ENCODE measurements at regions not wholly inside any gene's neighbourhood (a gene's known extent, or its start where the extent isn't known, plus 50 kb on each side); places are given as distances from the start of the nearest gene placed in this dataset.
A peak's percentile ranks its signal among the peaks of the same experiment; 100 is the strongest.

DNA sequence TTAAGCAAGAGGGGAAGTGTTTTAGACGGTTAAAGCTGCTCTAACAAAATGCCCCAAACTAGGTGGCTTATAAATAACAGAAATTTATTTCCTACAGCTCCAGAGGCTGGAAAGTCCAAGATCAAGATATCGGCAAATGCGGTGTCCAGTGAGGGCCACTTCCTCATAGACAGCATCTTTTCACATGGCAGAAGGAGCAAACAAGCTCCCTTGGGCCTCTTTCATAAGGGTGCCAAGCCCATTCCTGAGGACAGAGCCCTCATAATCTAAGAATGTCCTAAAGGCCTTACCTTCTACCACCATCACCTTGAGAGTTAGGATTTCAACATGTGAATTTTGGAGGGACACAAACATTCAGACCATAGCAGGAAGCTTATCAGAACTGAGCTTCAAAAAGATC, 57.3 kb upstream of the PPP1CB start:
- no peak for DNase-seq
- intact Hi-C loops (cut with DNase I) = no loop called here

DNA sequence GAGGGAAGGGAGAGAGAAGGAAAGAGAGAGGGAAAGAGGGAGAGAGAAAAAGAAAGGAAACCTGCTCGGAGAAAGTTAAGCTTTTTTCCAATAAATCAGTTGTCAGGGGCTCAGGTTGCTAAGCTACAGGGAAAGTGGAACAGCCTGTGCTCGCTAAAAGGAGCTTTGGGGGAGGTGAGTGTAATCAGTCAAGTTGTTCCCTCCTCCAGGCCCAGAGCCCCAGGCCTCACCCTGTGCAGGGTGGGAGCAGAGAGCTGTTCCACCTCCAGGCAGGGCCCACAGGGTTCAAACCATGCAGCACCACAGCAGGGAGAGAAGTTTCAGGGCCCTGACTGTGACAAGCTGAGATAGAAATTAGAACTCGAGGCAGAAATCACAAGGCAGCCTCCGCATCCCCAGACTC, 56.4 kb upstream of the PPP1CB start:
- DNase-seq = peak in 6 of 10 donors; percentile 32 to 84 (median 42)
- intact Hi-C loops (cut with DNase I) = no loop called here

DNA sequence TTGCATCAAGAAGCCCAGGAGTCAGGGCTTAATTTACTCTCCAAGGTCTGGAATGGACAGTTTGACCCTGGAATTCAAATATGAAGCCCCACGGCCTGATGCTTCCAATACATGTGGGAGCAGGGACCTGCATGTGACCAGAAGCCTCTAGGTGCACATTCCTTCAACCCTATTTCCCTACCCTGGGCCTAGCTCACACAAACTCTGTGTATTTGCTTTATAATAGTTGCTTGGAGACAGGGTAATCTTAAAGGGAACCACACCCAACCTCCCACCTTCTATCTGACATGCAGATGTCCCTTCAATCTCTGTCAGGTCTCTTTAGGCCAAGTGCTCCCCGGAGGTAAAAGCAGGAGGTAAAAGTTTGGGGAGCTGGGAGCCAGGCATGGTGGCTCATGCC, 55.4 kb upstream of the PPP1CB start:
- intact Hi-C loops (cut with DNase I) = no loop called here
- DNase-seq = peak in 1 of 10 donors; percentile 25

DNA sequence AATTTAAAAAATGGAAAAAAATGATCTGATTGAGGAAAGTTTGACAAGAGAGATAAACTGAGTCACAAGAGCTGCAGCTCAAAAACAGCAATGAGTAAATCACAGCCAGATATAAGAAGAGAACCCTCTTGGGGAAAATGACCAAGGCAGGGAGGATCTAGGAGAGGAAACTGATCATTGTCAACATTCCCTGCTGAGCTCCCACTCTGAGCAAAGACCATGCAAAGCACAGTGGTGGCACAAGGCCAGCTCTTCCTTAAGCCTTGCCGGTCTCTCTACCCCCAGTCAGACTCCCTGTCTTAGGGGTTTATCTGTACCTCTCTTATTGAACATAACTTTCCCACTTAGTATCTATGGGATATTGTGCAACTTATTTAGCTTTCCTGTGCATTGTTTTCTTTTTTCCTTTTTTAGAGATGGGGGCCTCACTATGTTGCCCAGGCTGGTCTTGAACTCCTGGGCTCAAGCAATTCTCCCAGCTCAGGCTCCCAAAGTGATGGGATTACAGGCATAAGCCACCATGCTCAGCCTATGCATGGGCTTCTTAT, 54.0 kb upstream of the PPP1CB start:
- peak in 1 of 10 donors; percentile 21 for DNase-seq
- intact Hi-C loops (cut with DNase I) = no loop called here

DNA sequence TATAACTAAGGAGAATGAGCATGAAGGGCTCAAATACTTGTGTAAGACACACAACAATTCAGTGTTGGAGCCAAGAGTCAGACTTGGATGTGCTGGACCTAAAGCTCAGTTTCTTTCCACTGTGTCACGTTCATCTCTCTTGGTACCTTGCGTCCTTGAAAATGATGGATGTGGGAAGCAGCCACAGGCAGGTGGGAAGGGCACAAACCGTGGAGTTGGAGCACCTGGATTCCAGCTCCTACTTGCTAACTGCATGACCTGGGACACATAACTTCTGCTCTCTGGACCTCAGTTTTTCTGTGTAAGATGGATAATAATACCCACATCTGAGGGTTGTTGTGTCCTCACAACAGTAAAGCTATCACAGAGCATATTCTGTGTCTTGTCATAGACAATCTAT, 53.1 kb upstream of the PPP1CB start:
- DNase-seq = peak in 1 of 10 donors; percentile 59
- intact Hi-C loops (cut with DNase I) = no loop called here

All from posterior cingulate gyrus (tissue), 11 donors.